ENCODE measurements at regions not wholly inside any gene's neighbourhood (a gene's known extent, or its start where the extent isn't known, plus 50 kb on each side); places are given as distances from the start of the nearest gene placed in this dataset.

DNA sequence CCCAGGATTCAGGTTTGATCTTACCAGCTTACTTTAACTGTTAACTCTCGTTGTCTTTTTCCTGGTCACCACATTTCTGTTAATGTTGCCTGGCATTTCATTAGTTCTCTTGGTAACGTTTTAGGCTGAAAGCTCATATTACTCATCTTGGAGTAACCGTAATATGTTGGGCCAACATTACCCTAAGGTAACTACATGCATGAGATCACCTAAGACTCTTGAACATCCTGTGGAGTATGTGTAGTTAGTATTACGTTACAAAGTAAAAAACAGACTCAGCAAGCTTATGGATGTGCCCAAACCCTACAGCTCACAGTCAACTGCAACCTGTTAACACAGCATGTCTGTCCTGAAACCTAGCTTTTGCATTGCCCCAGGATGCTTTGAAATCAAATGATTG, 203.3 kb upstream of the HS3ST1 start:
- DNase-seq (ENCODE audit: low read depth) = no peak

- DNase-seq (ENCODE audit: low read depth) = no peak
Measured at GRCh38 chr4:11631416-11631815, 202.7 kb upstream of the HS3ST1 start.

DNA sequence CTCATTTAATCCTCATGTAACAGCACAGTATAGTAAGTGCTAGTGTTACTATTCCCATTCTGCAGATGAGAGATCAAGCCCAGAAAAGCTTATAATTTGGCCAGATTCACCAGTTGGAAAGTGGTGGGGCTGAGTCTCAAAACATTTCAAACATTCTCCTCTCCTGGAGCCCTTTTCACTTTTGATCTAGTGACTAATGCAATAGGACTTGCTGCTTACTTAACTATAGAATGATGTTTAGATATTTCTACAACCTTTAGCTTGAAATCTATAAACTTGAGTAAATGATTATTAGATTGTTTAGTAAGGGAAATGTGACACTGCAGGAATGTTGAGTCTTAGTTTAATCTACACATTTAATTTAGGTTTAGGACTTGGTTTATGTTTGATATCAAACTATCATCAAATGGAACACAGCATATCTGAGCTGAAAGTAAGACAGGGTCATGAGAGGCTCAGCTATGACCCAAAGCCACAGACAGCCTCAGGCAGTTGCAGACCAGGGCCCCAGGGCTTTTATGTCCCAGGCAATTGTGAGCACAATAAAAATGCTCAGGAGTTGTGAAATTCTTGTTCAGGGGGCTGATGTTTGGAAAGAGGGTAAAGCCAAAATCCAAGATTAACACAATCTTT, 199.5 kb upstream of the HS3ST1 start:
- DNase-seq (ENCODE audit: low read depth) = no peak

- no peak for DNase-seq (ENCODE audit: low read depth)
Measured at GRCh38 chr4:11626066-11626465, 197.4 kb upstream of the HS3ST1 start.

DNA sequence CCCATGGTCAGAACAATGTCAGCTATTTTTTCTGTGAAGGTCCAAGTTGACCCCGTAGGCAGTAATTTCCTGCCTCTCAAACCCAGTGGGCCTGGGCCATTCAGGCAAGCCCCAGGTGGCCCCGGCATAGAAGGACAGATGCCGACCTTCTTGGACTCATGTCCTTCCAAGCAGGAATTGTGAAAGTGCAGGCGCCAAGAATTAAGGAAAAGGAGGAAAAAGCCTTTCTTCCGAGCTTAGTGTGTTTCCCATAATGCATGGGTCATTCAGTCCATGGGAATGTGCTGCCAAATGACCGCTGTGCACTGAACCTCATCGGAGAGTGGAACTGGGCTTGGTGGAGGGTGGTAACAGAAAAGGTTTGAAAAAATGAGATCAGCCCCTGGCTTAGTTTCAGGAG, 196.5 kb upstream of the HS3ST1 start:
- DNase-seq (ENCODE audit: low read depth) = no peak

DNA sequence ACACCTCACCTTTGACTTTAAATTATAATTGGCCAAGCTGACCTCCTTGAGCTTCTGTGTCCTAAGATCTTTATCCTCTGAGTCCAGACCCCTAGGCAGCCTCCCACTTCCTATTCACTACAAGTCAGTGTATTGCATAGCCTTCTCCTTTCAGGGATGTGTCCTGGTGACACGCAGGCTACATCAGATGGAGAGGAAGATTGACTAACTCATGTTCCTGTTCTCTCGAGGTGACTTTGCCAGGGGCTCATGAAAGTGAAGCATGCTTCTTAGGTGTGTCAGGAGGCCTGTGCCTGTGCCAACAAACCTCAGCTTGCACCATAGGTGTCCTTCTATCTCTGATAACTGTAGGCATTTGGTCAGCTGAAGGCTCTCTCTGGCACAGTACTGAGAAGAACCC, 195.7 kb upstream of the HS3ST1 start:
- DNase-seq (ENCODE audit: low read depth) = no peak

DNA sequence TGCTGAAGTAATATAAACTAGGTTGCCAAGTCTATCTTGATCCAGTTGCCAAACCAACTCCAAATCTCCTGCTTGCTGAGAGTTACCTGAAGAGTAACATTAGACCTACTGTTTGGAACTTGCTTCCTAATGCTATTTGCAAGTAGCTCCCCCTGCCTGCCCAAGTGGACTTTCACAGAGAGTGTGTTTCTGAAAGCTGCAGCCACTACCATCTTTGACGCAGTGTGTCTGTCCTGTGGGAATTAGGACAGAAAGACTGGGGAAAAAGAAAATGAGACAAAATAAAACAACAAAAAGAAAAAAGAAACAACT, 195.0 kb upstream of the HS3ST1 start:
- DNase-seq (ENCODE audit: low read depth) = no peak

DNA sequence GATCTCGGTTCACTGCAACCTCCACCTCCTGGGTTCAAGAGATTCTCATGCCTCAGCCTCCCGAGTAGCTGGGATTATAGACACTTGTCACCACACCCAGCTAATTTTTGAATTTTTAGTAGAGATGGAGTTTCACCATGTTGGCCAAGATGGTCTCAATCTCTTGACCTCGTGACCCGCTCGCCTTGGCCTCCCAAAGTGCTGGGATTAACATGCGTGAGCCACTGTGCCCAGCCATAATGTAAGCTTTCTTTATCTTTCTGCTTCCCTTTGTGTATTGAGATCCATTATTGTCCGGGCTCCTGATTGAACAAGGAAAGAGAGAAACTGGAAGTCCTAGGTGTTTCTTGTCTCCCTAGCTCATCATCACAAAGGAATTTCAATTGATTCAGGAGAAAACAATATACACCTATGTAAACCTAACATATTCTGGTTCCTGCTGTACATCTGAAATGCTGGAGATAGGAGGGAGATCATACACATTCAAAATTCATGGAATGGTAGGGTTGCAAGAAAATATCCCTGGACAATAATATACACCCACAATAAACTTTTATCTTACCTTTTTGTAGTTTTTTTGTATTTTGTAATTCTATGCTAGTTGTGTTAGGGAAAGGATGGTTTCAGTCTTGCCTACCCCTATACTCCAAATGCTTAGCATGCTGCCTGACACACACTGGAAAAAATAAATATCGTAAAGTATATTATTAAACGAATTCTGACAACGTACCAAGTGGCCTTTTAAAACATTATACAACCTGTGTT, 194.4 kb upstream of the HS3ST1 start:
- no peak for DNase-seq (ENCODE audit: low read depth)

DNA sequence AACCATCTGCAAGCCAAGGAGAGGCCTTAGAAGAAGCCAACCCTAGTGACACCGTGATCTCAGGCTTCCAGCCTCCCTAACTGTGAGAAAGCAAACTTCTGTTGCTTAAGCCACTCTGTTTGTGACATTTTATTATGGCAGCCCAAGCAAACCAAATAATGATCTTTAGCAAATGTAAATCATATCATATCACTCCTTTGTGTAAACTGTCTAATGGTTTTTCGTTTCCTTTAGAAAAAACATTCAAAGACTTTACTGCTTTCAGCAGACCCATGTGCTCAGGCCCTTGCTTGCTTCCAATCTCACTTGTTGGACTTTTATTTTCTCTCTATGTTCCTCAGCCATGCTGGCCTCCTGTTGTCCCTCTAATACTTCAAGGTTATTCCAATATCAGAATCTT, 192.2 kb upstream of the HS3ST1 start:
- DNase-seq (ENCODE audit: low read depth) = no peak

GRCh38 chr4:11618666-11619282, 190.1 kb upstream of the HS3ST1 start:
- DNase-seq (ENCODE audit: low read depth) = no peak

DNA sequence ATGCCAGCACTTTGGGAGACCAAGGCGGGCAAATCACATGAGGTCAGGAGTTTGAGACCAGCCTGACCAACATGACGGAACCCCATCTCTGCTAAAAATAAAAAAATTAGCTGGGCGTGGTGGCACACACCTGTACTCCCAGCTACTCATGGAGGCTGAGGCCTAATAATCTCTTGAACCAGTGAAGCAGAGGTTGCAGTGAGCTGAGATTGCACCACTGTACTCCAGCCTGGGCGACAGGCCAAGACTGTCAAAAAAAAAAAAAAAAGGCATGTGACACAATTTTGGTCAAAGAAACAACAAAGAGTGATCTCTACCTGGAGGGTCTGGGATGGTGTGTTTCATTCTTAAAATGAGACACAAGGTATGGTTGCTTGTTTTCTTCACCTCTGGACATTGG, 188.2 kb upstream of the HS3ST1 start:
- DNase-seq (ENCODE audit: low read depth) = no peak

GRCh38 chr4:11615601-11616000, 186.9 kb upstream of the HS3ST1 start:
- no peak for DNase-seq (ENCODE audit: low read depth)

DNA sequence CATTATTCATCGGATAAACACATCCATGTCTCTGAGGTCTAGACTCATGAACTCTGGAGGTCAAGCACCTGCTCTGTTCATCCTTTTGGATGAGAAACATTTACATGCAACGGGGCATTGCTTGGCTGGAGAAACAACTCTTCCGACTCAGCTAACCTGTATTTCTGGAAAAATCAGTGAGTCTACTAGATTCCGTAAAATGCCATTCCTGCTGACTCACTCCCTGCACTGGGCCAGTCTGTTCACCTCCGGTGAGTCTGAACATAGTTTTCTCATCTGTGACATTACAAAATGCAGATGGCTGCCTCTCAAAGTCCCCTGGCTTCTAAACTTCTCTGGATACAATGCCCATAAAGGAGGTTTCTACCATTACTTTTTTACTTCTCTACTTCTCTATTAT, 185.7 kb upstream of the HS3ST1 start:
- DNase-seq (ENCODE audit: low read depth) = no peak

DNA sequence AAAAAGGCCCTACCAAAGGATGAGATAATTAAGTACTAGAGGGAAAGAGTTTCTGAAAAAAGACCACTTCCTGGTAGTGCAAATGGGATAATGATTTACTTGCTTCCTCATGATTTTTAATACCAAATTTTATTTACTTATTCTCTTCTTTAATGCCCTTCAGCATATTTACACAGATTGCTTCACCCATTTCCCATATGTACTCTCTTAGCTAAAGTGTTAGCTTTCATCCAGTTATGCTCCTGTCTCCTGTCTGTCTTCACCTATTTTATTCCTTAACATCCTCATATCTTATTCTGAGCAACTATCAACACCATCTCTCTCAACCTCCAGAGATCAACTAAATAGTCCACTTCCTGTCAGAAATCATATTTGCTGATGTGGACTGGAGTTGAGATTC, 183.2 kb upstream of the HS3ST1 start:
- DNase-seq (ENCODE audit: low read depth) = no peak

GRCh38 chr4:11609751-11610150, 181.1 kb upstream of the HS3ST1 start:
- DNase-seq (ENCODE audit: low read depth) = no peak

DNA sequence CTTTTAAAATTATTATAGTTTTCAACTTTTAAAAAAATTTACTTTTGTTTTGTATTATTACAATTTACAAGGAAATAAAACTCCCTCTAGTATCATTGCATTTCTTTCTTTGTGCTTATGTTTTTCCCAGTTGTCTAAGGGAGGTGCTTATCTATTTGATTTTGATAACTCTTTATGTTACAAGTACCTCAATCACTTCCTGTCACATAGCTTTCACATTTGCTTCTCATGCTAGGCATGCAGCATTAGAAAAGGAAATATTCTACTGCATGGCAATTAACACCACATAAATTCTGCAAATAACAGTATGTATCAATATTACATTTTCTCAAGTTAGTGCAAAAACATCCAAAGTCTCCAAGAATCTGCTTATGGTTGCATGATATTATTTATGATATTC, 180.3 kb upstream of the HS3ST1 start:
- DNase-seq (ENCODE audit: low read depth) = no peak

GRCh38 chr4:11606078-11606477, 177.4 kb upstream of the HS3ST1 start:
- DNase-seq (ENCODE audit: low read depth) = no peak

GRCh38 chr4:11605597-11605996, 176.9 kb upstream of the HS3ST1 start:
- no peak for DNase-seq (ENCODE audit: low read depth)

DNA sequence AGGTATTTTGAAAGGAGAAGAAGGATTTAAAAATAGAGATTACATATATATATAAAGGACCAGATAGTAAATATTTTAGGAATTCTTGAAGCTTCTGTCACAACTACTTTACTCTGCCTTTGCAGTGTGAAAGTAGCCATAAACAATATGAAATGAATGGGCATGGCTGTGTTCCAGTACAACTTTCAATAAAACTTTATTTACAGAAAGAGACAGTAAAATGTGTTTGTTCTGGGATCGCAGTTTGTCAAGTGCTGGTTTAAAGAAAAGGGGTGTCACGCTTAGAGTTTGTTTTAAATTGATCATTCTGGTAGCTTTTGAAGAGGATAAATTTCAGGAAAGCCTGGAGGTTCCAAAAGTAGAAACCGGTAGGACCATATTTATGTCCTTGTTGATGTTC, 176.1 kb upstream of the HS3ST1 start:
- no peak for DNase-seq (ENCODE audit: low read depth)

- no peak for DNase-seq (ENCODE audit: low read depth)
Measured at GRCh38 chr4:11603591-11604194, 175.0 kb upstream of the HS3ST1 start.

- no peak for DNase-seq (ENCODE audit: low read depth)
Measured at GRCh38 chr4:11602606-11603340, 174.1 kb upstream of the HS3ST1 start.

- DNase-seq (ENCODE audit: low read depth) = no peak
Measured at GRCh38 chr4:11599064-11599463, 170.4 kb upstream of the HS3ST1 start.

DNA sequence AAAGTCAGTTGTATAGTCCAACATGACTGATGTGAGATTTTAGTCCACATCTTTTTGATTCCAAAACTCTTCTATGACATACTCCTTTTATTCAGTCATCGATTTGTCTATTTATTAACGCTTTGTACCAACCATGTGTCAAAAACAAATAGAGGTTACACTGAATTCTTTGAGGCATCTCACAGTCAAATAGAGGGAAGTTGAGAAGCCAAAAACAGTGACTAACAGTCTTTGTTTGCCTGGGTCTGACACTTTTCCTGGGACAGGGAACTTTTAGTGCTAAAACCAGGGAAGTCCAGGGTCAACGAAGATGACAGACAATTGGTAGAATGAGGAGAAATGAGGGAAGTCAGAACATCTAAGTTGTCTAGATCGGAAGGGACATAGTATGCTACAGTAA, 169.9 kb upstream of the HS3ST1 start:
- DNase-seq (ENCODE audit: low read depth) = no peak
